Naive thymus-derived CD4-positive, alpha-beta T cell (primary cell): ENCODE measurements at regions not wholly inside any gene's neighbourhood (a gene's known extent, or its start where the extent isn't known, plus 50 kb on each side); places are given as distances from the start of the nearest gene placed in this dataset.

Source experiments
- ATAC-seq: fragments of 150-1000 bp; cut with Tn5 transposase; 2 replicates; pipeline ENCODE4 v1.10.0; 2021; ENCODE audit warnings: mild to moderate bottlenecking, moderate library complexity
- CTCF ChIA-PET: fragments of 350-600 bp; sonication (Branson Sonifier 250); formaldehyde crosslinking; loops from one replicate; lab custom pipeline; 2021; ENCODE audit warnings: antibody characterized with exemption; lab: Charles Lee
- POLR2A ChIA-PET: fragments of 350-600 bp; sonication (Branson Sonifier 250); formaldehyde crosslinking; loops from one replicate; lab custom pipeline; 2021; ENCODE audit warnings: antibody characterized with exemption, inconsistent platforms; lab: Charles Lee
- DNase-seq, 9 donors: peaks; one replicate each; pipeline versions ENCODE4 v3.0.0 to v3.0.0-alpha.2; 2020 to 2022; ENCODE audit warnings: mixed read lengths in 1 of 9
- H3K27ac ChIP-seq: one replicate; pipeline ENCODE4 v1.7.0; 2013; ENCODE audit warnings: mild to moderate bottlenecking, low read depth, low read length, moderate library complexity
- H3K27me3 ChIP-seq, 2 donors: one replicate each; pipeline ENCODE4 v1.7.0; 2013; ENCODE audit warnings: low read length in 2 of 2, mild to moderate bottlenecking in 2 of 2, moderate library complexity in 2 of 2; ENCODE audit not compliant: control insufficient read depth in 2 of 2, insufficient read depth in 2 of 2
- H3K36me3 ChIP-seq, 3 experiments: 1 replicate in 2 of 3; 2 replicates in 1 of 3; pipeline ENCODE4 v1.7.0; 2013; ENCODE audit warnings: low read length in 3 of 3, mild to moderate bottlenecking in 3 of 3, moderate library complexity in 1 of 3; ENCODE audit not compliant: insufficient read depth in 3 of 3, control insufficient read depth in 2 of 3
- H3K4me1 ChIP-seq, 2 donors: one replicate each; pipeline ENCODE4 v1.7.0; 2013; ENCODE audit warnings: low read length in 2 of 2, mild to moderate bottlenecking in 2 of 2, moderate library complexity in 1 of 2; ENCODE audit not compliant: control insufficient read depth in 2 of 2, insufficient read depth in 2 of 2
- H3K4me3 ChIP-seq: 2 replicates; pipeline ENCODE4 v1.7.0; 2013; ENCODE audit warnings: mild to moderate bottlenecking, low read length
- H3K9me3 ChIP-seq, 3 experiments: 1 replicate in 2 of 3; 2 replicates in 1 of 3; pipeline ENCODE4 v1.7.0; 2013; ENCODE audit warnings: low read length in 3 of 3; ENCODE audit not compliant: control insufficient read depth in 2 of 3
- H3K27ac Mint-ChIP-seq, 9 donors: one replicate each; pipeline ENCODE4 v1.8.0; 2020 to 2022; ENCODE audit warnings: mixed read lengths in 9 of 9, mild to moderate bottlenecking in 8 of 9, moderate library complexity in 5 of 9, inconsistent platforms in 2 of 9
- H3K27me3 Mint-ChIP-seq, 5 donors: one replicate each; pipeline ENCODE4 v1.8.0; 2021 to 2022; ENCODE audit warnings: mixed read lengths in 5 of 5, mild to moderate bottlenecking in 1 of 5
- H3K36me3 Mint-ChIP-seq, 5 donors: one replicate each; pipeline ENCODE4 v1.8.0; 2020 to 2022; ENCODE audit warnings: mixed read lengths in 5 of 5, mild to moderate bottlenecking in 3 of 5, inconsistent platforms in 1 of 5
- H3K4me1 Mint-ChIP-seq, 7 donors: one replicate each; pipeline ENCODE4 v1.8.0; 2020 to 2022; ENCODE audit warnings: mixed read lengths in 7 of 7, mild to moderate bottlenecking in 3 of 7, inconsistent platforms in 1 of 7
- H3K4me3 Mint-ChIP-seq, 10 donors: one replicate each; pipeline ENCODE4 v1.8.0; 2020 to 2022; ENCODE audit warnings: mild to moderate bottlenecking in 10 of 10, mixed read lengths in 10 of 10, moderate library complexity in 6 of 10, inconsistent platforms in 2 of 10
- H3K9me3 Mint-ChIP-seq, 11 donors: one replicate each; pipeline ENCODE4 v1.8.0; 2020 to 2022; ENCODE audit warnings: mixed read lengths in 11 of 11, mild to moderate bottlenecking in 4 of 11, inconsistent platforms in 1 of 11, moderate library complexity in 1 of 11
- intact Hi-C, 2 donors: fragments of 100-400 bp; cut with micrococcal nuclease; formaldehyde crosslinking; loops; one replicate each; pipeline ENCODE4 v1.15.1; 2023

GRCh38 chr9:38144421-38144820 is 75.4 kb upstream of the SHB start:
- ATAC-seq (no peak), DNase-seq (no peak)
- H3K27ac Mint-ChIP-seq: no peak overlapping the region
- no peaks in the 10 kb centered on the region for H3K9me3 ChIP-seq
- no peak overlapping the region for H3K27ac ChIP-seq
- no peaks in the 10 kb centered on the region for H3K27me3 ChIP-seq
- H3K36me3 Mint-ChIP-seq: no peaks in the 10 kb centered on the region
- no peak overlapping the region for H3K4me3 ChIP-seq
- ChIA-PET CTCF (no interaction called here), POLR2A (no interaction called here)
- intact Hi-C loops: no loop called here
- peaks cover 30 to 43% (median 36%) of the 10 kb centered on the region in 5 donors for H3K27me3 Mint-ChIP-seq
- no peak overlapping the region for H3K4me3 Mint-ChIP-seq
- no peaks in the 10 kb centered on the region for H3K4me1 Mint-ChIP-seq
- no peaks in the 10 kb centered on the region for H3K4me1 ChIP-seq
- no peaks in the 10 kb centered on the region for H3K36me3 ChIP-seq
- peaks cover 0 to 1% (median 0%) of the 10 kb centered on the region in 11 donors for H3K9me3 Mint-ChIP-seq

- no peak overlapping the region for H3K4me3 Mint-ChIP-seq
- Histone ChIP-seq H3K4me3 (no peak overlapping the region), H3K9me3 (no peaks in the 10 kb centered on the region), H3K4me1 (no peaks in the 10 kb centered on the region), H3K36me3 (no peaks in the 10 kb centered on the region), H3K27ac (no peak overlapping the region), H3K27me3 (no peaks in the 10 kb centered on the region)
- CTCF ChIA-PET: no interaction called here
- POLR2A ChIA-PET: no interaction called here
- ATAC-seq (no peak), DNase-seq (no peak)
- H3K36me3 Mint-ChIP-seq: no peaks in the 10 kb centered on the region
- H3K9me3 Mint-ChIP-seq: peaks cover 0 to 1% (median 0%) of the 10 kb centered on the region in 11 donors
- H3K27me3 Mint-ChIP-seq: peaks cover 32 to 48% (median 37%) of the 10 kb centered on the region in 5 donors
- no peaks in the 10 kb centered on the region for H3K4me1 Mint-ChIP-seq
- intact Hi-C loops: no loop called here
- no peak overlapping the region for H3K27ac Mint-ChIP-seq
These were observed 72.9 kb upstream of the SHB start for GRCh38 chr9:38141746-38142591.

GRCh38 chr9:38138276-38138675 is 69.2 kb upstream of the SHB start:
- Mint-ChIP-seq H3K9me3 (peaks cover 0 to 1% (median 0%) of the 10 kb centered on the region in 11 donors), H3K36me3 (no peaks in the 10 kb centered on the region), H3K4me1 (no peaks in the 10 kb centered on the region), H3K27ac (no peak overlapping the region), H3K27me3 (peaks cover 29 to 49% (median 38%) of the 10 kb centered on the region in 5 donors), H3K4me3 (no peak overlapping the region)
- Histone ChIP-seq H3K27ac (no peak overlapping the region), H3K4me3 (no peak overlapping the region), H3K9me3 (no peaks in the 10 kb centered on the region), H3K27me3 (no peaks in the 10 kb centered on the region), H3K36me3 (no peaks in the 10 kb centered on the region), H3K4me1 (no peaks in the 10 kb centered on the region)
- intact Hi-C loops: no loop called here
- CTCF ChIA-PET: interaction anchor here (0.6 kb wide), 1 partner anchor 63 kb away, joined by 5 read pairs; no protein-coding TSS in a partner anchor
- POLR2A ChIA-PET: no interaction called here
- no peak for DNase-seq
- no peak for ATAC-seq

GRCh38 chr9:38137342-38137741 is 68.3 kb upstream of the SHB start:
- H3K4me3 ChIP-seq: no peak overlapping the region
- H3K36me3 ChIP-seq: no peaks in the 10 kb centered on the region
- no peak for ATAC-seq
- Mint-ChIP-seq H3K9me3 (peaks cover 0 to 1% (median 0%) of the 10 kb centered on the region in 11 donors), H3K27ac (no peak overlapping the region), H3K27me3 (peaks cover 27 to 44% (median 34%) of the 10 kb centered on the region in 5 donors), H3K4me3 (no peak overlapping the region), H3K4me1 (no peaks in the 10 kb centered on the region), H3K36me3 (no peaks in the 10 kb centered on the region)
- ChIA-PET POLR2A (no interaction called here), CTCF (no interaction called here)
- no peaks in the 10 kb centered on the region for H3K4me1 ChIP-seq
- no peaks in the 10 kb centered on the region for H3K9me3 ChIP-seq
- no peaks in the 10 kb centered on the region for H3K27me3 ChIP-seq
- no peak overlapping the region for H3K27ac ChIP-seq
- no peak for DNase-seq
- intact Hi-C loops: no loop called here

- intact Hi-C loops: no loop called here
- Mint-ChIP-seq H3K4me1 (no peaks in the 10 kb centered on the region), H3K36me3 (no peaks in the 10 kb centered on the region), H3K27me3 (peaks cover 23 to 38% (median 26%) of the 10 kb centered on the region in 5 donors), H3K4me3 (no peak overlapping the region), H3K27ac (no peak overlapping the region), H3K9me3 (peaks cover 0 to 1% (median 0%) of the 10 kb centered on the region in 11 donors)
- Histone ChIP-seq H3K4me1 (no peaks in the 10 kb centered on the region), H3K36me3 (no peaks in the 10 kb centered on the region), H3K9me3 (no peaks in the 10 kb centered on the region), H3K4me3 (no peak overlapping the region), H3K27ac (no peak overlapping the region), H3K27me3 (no peaks in the 10 kb centered on the region)
- ATAC-seq (no peak), DNase-seq (no peak)
- ChIA-PET POLR2A (no interaction called here), CTCF (no interaction called here)
These were observed 67.4 kb upstream of the SHB start for GRCh38 chr9:38136386-38136785.

- POLR2A ChIA-PET: no interaction called here
- Histone ChIP-seq H3K27me3 (no peaks in the 10 kb centered on the region), H3K4me1 (no peaks in the 10 kb centered on the region), H3K36me3 (no peaks in the 10 kb centered on the region), H3K27ac (no peak overlapping the region), H3K9me3 (no peaks in the 10 kb centered on the region), H3K4me3 (no peak overlapping the region)
- Mint-ChIP-seq H3K36me3 (no peaks in the 10 kb centered on the region), H3K4me3 (no peak overlapping the region), H3K27ac (no peak overlapping the region), H3K4me1 (no peaks in the 10 kb centered on the region), H3K9me3 (no peaks in the 10 kb centered on the region), H3K27me3 (peaks cover 13 to 24% (median 15%) of the 10 kb centered on the region in 5 donors)
- DNase-seq (no peak), ATAC-seq (no peak)
- CTCF ChIA-PET: no interaction called here
- intact Hi-C loops: no loop called here
These were observed 65.7 kb upstream of the SHB start for GRCh38 chr9:38134611-38135237.
